GM20431 (cell line): ENCODE measurements at regions not wholly inside any gene's neighbourhood (a gene's known extent, or its start where the extent isn't known, plus 50 kb on each side); places are given as distances from the start of the nearest gene placed in this dataset.

Experiments used
- in situ Hi-C: fragments of 300-500 bp; cut with MseI, MboI; formaldehyde crosslinking; loops from one replicate; pipeline ENCODE4 v1.15.0; 2020; ENCODE audit warnings: low sequenced_read_pairs; ENCODE audit not compliant: unreplicated experiment

DNA sequence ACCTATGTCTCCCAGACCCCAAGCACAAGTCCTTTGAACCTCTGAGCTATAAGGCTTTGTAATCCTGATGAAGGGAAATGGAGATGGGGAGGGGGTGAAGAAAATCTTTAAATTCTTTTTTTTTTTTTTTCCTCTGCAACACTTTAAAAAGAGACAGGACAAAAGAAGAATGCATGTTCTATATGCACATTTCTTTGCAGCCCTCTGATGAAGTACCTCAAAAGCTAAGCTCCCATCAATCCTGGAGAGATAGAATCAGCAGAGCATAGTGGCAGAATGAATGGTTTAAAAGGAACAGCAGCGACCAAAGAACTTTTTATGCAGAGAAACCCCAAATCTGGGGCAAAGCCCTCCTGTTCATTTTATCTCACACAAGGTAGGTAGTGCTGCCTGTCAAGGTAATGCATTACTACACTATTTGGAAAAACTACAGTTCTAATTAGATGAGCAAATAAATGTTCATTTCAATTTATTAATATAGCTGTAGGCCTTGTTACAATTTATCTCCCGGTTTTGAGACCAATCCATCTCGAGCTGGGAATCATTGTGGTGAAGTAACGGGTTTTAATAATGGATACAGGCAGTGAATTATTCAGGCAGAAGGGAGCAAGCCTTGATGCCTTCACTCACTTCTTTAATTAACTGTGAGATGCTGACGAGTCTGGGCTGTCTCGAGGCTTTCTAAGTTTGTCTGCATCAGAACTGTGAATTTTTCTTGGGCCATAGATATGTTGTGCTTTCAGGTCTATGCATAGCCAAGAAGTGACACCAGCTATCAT lies 173.5 kb upstream of the ZNF608 start:
- in situ Hi-C loops: no loop called here

DNA sequence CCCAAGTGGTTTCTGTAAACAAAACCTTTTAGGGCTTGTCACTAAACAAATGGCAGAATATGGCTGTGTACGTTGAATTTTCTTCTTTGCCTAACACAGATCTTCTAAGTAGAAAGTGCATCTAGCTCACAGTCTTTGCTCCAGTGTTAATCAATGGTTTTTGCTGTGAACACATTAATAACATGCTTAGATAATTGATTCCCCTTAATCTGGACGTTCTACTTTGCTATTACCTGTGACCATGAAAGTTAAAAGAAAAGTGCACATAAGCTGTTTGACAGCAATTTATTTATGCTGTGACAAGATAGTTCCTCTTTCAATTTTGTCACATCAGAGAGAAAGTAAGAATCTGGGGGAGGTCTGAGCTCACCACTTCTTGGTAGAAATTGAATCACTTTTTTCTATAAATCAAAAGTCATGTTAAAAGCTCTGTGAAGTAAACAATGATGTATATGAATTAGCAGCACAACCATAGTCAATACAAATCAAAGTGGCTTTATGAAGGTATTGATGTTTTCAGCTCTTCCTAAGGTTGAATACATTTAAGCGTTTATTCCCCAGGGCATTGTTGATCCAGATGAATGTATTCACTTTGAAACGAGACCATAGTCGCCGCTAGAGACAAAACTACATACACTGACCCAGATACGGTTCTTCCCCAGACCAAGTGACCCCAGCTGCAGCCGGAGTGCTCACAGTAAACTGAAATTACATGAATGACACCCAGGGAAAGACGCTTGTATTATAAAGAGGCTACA lies 174.6 kb upstream of the ZNF608 start:
- in situ Hi-C loops: no loop called here

DNA sequence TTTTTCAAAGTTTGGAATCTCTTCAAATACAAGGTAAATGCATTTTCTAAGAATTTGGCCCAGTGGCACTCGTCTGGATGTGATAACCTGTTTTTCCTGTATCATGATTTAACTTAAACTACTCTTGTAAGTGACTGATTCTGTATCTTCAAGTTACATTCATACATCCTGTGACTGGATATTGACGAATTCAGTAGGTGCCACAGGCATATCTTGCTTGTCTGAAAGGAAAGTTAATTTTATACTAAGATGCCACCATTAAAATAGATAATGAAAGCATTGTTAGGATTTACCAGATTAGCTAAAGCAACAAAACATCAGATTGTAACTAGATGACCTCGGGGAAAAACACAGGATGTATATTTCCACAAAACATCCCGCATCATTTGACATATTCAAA lies 175.3 kb upstream of the ZNF608 start:
- in situ Hi-C loops: no loop called here

DNA sequence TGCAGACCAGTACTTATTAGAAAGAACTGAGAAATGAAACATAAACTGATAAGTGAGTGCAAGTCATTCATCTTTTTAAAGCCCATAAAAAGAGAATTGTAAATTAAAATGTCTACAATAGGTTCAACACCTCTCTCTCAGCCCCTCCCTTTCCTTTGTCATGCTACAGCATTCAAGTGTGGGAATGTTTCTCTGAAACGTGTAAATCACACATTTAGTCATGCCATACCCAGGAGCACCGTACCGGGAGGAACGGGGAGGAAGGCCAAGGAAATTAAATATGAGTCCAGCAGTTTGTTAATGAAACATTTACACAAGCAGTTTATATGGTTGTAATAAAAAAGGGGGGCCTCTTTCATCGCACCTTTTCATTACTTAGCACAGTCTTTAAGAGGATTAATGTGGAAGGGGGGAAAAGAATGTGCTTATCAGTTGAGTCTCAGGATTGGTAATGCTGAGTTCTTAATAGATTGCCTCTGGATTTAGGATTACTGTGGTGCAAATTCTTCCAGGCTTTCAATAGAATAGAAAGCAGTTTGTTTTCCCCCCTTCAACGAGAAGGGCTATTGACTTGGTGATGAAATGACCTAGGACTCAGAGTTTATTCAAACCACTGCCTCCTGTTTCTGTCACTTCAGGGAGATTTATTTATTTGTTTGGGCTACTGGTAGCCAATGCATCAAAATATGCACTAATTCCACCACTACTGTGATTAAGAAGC lies 176.0 kb upstream of the ZNF608 start:
- in situ Hi-C loops: no loop called here

DNA sequence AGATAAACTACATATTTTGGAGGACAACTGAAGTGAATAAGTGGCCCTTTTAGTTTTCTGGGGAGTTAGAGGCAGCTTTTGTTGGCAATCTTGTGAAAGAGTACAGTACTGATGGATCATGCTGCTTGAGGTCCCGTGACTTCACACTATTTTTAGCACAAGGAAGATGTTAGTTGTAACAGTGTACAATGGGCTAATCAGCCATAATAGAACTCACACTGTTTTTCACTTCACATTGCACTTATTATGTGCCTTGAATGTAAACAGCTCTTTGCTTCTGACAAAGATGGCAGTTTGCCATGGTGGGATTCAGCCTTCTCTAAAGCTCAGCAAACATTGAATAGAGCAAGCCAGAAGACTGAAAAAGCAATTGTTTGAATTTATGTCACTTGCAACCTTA lies 176.7 kb upstream of the ZNF608 start:
- in situ Hi-C loops: no loop called here

DNA sequence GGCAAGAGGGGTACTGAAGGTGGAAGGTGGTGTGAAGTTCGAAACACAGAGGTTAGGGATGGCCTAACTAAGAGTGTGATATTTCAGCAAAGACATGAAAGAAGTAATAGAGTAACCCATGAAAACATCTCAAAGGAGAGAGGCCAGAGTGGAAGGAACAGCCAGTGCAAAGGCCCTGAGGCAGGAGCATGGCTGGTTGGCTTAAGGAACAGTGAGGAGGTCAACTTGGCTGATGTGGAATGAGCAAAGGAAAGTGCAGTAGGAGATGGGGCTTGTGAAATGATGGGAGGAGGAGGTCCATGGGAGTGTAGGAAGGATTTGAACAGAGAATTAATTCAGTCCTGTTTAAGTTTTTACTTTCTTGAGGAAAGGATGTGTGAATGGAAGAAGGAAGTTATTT lies 178.3 kb upstream of the ZNF608 start:
- in situ Hi-C loops: no loop called here

DNA sequence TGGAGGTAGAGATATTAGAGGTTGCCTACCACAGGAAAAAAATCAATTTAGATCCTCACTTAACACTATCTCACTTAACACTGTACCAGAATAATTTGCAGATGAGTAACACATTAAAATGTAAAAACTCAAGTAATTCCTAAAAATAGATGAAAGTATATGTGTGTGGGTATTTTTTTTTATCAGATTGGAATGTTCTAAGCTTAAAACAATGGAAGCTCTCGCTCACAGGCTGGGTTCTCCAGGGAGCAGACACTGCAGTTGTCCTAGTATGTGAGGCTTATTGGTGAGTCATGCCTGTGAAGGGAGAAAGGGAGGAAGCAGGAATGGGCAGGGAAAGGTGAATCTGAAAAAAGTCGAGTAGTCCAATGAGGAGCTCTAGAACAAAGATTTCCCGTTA lies 181.3 kb upstream of the ZNF608 start:
- in situ Hi-C loops: no loop called here

DNA sequence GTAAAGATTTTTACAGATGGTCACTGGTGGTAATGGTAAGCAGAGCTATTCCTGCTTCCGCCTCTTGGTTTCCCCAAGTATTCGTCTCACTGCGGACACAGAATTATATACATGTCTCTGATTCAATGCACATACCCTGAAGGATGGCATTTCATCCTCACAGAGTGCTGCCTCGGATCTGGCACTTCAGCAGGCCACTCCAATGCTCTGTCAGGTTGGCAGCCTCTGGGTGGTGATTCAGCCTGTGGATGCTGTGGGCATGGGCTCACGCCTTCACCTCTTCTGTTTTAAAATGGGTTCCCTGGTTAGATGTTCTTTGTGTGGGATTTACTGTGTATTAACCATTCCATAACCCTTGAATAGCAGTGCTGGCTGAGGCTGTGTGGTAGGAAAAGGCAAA lies 182.6 kb upstream of the ZNF608 start:
- in situ Hi-C loops: no loop called here

DNA sequence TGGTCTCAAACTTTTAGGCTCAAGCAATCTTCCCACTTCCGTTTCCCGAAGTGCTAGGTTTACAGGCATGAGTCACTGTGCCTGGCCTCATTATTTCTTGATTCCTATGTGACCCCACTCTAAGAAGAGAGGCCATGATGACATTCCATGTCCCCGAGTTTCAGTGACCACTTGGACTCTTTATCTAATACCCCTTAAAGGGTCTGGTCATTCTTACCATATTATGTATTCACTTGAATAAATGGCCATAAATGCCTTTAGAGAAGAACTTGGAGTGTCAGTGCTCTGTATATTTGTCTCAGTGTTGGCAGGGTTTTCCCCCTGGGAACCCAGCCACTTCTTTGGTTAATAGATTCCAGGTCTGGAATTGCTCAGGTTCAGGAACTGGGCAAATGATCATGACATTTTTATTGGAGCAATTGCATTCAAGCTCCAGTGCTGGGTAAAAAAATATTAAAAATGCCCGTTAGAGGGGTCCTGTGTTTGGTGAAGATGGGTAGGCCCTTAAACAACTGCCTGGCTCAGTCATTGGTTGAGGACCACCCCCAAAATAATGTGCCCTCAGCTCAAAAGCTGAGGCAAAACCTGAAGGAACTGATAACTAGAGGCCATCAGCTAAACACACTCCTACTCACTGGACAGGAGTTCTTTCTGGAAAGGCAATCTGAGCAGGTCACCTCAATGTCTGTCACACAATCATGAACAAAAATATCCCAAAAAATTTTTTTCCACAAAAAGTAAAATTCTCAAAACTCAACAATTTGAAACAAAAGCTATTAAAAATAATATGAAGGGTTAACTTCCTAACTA lies 186.6 kb upstream of the ZNF608 start:
- in situ Hi-C loops: no loop called here

DNA sequence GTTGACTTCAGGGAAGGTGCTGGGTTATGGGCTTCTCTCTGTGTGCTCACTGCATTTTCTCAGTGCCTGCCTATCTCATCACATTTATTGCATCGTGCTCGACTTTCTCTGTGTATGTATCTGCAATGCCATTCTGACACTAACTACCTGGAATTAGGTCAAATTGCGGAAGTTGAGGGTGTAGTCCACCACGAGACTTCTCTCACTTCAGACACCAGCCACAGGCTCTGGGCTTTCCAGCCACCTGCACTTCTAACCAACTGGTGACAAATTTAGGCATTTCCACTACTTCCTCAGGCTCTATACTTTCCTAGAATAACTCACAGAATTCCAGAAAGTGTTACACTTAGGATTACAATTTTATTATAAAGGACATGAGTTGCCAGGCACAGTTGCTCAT lies 188.6 kb upstream of the ZNF608 start:
- in situ Hi-C loops: no loop called here

DNA sequence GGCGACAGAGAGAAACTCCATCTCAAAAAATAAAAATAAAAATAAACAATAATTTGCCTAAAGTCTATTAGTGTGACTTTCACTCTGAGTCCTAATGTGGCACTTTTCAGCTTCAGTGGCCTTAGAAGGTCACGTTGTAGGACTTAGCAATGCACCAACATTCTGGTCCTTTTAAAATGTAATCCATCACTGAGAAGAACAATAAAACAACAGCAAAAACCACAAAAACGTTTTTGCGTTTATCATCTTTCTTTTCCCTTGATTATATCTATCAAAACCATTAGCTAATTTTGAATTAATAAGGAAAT lies 190.1 kb upstream of the ZNF608 start:
- in situ Hi-C loops: no loop called here

DNA sequence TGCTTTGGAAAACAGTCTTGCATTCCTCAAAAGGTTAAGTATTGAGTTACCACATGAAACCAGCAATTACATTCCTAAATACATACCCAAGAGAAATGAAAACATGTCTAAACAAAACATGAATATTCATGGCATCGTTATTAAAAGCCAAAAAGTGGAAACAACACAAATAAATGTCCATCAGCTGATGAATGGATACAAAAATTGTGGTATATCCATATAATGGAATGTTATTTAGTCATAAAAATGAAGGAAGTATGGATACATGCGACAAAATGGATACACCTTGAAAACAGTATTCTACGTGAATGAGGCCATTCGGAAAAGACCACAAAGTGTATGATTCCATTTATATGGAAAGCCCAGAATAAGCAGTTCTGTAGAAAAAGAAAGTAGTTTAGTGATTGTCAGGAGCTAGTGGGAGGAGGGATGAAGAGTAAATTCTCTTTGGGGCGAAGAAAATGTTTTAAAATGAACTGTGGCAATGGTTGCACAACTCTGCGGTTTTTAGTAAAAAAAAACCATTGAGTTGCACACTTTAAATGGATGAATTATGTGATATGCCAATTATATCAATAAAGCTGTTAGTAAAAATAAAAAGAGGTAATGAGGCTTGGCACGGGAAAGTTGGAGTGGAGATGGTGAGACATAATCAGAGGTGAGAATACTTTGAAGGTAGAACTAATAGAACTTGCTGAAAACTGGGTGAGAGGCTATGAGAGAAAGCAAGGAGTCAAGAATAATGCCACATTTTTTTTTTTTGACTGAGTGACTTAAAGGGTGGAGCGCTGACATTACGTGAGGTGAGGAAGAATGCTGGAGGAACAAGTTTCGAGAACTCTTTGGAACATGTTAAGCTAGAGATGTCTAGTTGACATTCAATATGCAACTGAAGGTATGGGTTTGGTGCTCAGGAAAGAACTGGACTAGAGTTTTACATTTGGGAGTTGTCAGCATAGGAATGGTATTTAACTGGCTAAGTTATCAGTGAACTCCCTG lies 194.9 kb upstream of the ZNF608 start:
- in situ Hi-C loops: no loop called here

DNA sequence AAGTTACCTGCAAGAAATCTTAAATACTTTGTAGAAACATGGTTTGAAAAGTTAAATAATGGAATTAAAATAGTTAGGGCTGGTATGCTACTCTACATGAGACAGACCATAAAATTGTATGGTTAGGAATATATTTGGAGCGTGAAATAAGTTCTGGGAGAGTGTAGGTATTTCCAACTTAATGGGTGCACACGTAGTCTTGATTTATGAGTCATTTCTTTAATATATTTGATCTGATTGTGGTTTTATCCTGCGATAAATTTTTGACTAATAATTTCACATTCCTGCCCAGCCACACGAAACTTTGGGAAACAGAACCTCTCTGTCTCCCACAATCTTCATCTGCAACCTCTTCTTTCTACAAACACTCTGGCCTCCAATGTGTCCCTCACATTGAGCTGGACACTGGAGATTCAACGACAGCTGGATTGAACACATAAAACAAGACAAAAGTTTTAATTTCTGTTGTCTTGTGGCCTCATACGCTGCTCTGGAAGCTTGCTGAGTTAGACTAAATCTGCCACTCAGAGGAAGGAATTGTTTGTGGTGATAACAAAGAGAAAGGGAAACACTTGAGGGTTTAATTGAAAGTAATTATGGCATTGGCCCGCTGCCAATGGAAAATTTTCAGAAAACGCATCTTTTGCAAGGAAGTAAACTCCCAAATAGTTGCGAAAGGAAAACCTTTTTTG lies 201.8 kb upstream of the ZNF608 start:
- in situ Hi-C loops: no loop called here

DNA sequence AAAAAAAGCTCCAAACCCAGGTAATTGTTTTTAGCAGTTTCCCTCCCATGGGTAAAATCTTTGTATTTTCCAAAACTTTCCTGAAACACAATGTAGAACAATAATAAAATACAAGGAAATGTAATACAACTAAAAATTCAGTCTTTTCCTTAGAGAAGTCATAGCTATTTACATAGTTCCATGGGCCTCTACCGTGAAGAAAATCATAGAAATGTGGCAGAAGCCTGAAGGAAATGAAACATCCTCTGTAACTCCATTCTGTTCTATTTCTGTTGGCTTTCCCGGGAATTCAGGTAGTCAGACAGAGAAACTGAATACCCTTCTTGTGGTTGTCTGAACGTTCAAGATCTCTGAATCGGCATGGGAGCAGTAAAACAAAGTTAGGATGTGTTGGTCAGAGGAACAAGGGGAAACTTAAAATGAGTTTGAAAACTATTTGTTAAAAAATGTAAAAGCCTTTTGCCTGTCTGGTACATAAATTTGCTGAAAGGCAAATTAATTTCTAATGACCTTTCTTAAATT lies 202.4 kb upstream of the ZNF608 start:
- in situ Hi-C loops: no loop called here

DNA sequence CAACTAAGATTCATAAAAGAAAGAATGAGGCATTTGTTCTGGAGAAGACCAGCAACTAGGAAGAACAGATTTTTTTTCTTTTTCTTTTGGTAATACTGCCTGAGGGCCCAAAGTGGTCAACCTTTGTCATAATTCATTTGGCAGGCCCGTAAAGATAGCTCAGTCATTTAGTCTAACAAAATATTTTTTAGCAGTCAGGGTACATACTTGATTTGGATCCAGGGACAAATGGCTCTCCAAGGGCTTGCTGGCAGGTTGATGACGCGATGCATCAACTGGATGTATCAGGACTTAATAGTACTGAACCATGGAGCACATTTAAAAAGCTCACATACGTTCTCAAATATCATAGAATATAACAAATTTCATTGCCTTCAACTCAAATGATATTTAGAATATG lies 203.4 kb upstream of the ZNF608 start:
- in situ Hi-C loops: no loop called here

DNA sequence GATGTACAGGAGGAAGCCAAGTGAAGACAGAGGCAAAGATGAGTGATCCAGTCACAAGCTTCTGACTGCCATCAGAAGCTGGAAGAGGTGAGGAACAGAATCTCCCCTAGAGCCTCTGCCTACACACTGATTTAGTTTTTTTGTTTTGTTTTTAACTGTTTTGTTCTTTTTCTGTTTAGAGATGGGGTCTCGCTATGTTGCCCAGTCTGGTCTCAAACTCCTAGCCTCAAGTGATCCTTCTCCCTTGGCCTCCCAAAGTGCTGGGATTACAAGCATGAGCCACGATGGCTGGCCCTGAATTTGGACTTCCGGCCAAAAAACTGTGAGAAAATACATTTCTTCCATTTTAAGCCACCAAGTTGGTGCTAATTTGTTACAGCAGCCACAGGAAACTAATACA lies 204.7 kb upstream of the ZNF608 start:
- in situ Hi-C loops: no loop called here

DNA sequence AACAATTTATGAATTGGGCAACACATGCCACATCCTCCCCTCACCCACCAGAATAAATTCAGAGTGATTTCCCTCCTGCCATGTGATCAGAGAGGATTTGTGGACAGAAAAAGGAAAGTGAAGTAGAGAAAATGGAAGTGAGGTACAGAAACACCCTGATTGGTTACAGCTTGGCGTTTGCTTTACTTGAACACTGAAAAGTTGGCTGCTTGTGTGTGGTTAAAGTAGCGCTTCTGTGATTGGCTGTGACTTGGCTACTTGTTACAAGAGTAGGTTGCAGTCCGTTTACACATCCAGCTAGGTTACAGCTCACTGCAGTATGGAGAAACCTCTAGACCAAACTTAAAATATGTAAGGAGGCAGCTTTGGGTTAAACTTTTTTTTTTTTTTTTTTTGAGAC lies 205.2 kb upstream of the ZNF608 start:
- in situ Hi-C loops: no loop called here

DNA sequence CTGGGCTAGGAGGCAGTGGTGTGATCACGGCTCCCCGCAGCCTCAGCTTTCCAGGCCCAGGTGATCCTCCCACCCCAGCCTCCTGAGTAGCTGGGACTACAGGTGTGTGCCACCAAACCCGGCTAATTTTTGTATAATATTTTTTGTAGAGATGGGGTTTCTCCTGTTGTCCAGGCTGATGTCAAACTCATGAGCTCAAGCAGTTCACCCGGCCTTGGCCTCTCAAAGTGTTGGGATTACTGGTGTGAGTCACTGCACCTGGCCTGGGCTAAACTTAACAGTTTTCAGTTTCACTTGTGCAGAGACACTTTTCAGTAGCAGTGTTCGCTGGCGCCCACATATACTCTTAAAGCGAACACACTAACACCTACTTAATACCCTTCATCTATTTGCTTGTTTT lies 205.6 kb upstream of the ZNF608 start:
- in situ Hi-C loops: no loop called here

DNA sequence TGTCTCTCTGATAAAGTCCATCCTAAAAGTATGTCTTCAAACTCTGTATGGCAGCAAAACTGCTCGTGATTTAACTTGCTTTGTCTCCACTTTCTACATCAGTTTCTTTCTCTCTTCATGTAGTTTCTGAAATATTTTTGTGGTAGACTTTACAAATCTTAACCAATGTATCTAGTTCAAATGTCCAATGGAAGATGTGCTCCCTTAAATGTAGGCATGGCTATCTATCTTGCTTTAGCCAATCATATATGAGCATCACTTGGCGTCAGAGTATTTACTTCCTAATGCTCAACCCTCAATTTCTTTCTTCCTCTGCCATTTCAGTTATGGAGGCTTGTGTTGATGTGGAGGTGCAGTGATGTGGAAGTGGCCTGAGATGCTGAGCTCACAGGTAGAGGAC lies 206.1 kb upstream of the ZNF608 start:
- in situ Hi-C loops: no loop called here
